ENCODE measurements at regions not wholly inside any gene's neighbourhood (a gene's known extent, or its start where the extent isn't known, plus 50 kb on each side); places are given as distances from the start of the nearest gene placed in this dataset.

DNA sequence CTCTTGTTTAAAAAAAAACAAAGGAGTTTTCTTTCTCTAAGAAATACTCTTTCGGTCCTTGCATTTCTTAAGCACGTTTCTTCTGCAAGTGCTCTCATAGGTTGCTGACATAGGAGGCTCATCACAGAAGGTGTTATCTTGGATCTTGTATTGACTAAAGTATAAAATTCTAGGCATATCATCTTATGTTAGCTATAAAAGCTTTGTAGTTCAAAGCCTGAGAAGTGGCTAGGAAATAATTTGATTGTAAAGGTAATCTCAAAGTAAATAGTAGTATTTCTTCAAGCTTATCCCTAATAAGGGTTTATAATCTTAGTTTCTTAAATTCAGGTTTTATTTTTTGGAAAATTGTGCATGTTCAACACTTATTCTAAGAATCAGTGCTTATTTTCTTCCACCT lies 778.9 kb downstream of the TMTC2 start:
- H3K4me3 ChIP-seq (ENCODE audit: control insufficient read depth in 2 of 3, extremely low read depth in 1 of 3, insufficient read depth in 2 of 3, low read depth in 1 of 3, low read length in 3 of 3) = no peak overlapping the region
- H3K79me2 ChIP-seq (ENCODE audit: control insufficient read depth, insufficient read depth, low read length) = no peaks in the 10 kb centered on the region
- no peak for TF ChIP-seq CTCF (optimal IDR thresholded peaks at IDR 0.05 in 1 of 3, IDR thresholded peaks at IDR 0.05 in 1 of 3, conservative IDR thresholded peaks at IDR 0.05 in 1 of 3; ENCODE audit: extremely low read depth in 1 of 3, insufficient read depth in 2 of 3, low read length in 3 of 3)
- no peak for TF ChIP-seq EZH2 (IDR thresholded peaks at IDR 0.05; ENCODE audit: low read length)
- H3K9me1 ChIP-seq (ENCODE audit: control insufficient read depth, extremely low read depth, insufficient read depth, low read length) = no peaks in the 10 kb centered on the region
- dilution Hi-C loops (cut with MboI; ENCODE audit: extremely low pct_ligation_motif_present, low sequenced_read_pairs) = no loop called here
- no peaks in the 10 kb centered on the region for H3K27me3 ChIP-seq (ENCODE audit: control insufficient read depth, extremely low read depth, insufficient read depth, low read length)
- H3K4me2 ChIP-seq (ENCODE audit: control insufficient read depth, extremely low read depth, insufficient read depth, low read depth, low read length) = no peak overlapping the region
- H3K9ac ChIP-seq (ENCODE audit: control insufficient read depth, extremely low read depth, insufficient read depth, low read length) = no peak overlapping the region
- FAIRE-seq = no peak
- H2AFZ ChIP-seq (ENCODE audit: control insufficient read depth, low read length) = peak overlapping the region; percentile 50
- H3K27ac ChIP-seq (ENCODE audit: control insufficient read depth, insufficient read depth, low read length) = no peak overlapping the region
- no peaks in the 10 kb centered on the region for H3K4me1 ChIP-seq (ENCODE audit: control insufficient read depth, extremely low read depth, insufficient read depth, low read length)
- no peaks in the 10 kb centered on the region for H3K36me3 ChIP-seq (ENCODE audit: control insufficient read depth in 2 of 2, extremely low read depth in 1 of 2, insufficient read depth in 2 of 2, low read length in 2 of 2)
- H3K9me3 ChIP-seq (ENCODE audit: control insufficient read depth, low read depth, low read length) = no peaks in the 10 kb centered on the region
- H4K20me1 ChIP-seq (ENCODE audit: control insufficient read depth, extremely low read depth, insufficient read depth, low read length) = no peaks in the 10 kb centered on the region
- no peak for DNase-seq (ENCODE audit: low read depth, low spot score)

DNA sequence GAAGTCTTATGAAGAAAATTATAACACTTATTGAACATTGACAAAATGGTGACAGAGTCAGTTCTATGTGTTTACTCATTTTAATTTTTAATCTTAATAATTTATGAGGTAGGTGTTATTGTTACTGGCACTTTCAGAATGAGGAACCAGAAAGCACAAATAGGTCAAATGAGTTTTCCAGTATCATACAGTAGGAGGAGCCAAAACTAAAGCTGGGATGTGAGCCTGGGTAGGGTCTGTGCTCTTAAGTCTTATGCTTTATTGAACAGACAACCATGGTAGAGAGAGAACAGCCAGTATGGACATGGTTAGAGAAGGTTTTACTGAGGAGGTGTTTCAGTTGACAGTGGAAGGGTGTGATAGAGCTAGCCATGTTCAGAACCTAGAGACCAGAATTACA lies 775.7 kb downstream of the TMTC2 start:
- no peak overlapping the region for H3K9ac ChIP-seq (ENCODE audit: control insufficient read depth, extremely low read depth, insufficient read depth, low read length)
- peak in 1 of 3 experiments; percentile 18 for TF ChIP-seq CTCF (optimal IDR thresholded peaks at IDR 0.05 in 1 of 3, IDR thresholded peaks at IDR 0.05 in 1 of 3, conservative IDR thresholded peaks at IDR 0.05 in 1 of 3; ENCODE audit: extremely low read depth in 1 of 3, insufficient read depth in 2 of 3, low read length in 3 of 3)
- no peak for TF ChIP-seq EZH2 (IDR thresholded peaks at IDR 0.05; ENCODE audit: low read length)
- H2AFZ ChIP-seq (ENCODE audit: control insufficient read depth, low read length) = no peak overlapping the region
- no peaks in the 10 kb centered on the region for H3K27me3 ChIP-seq (ENCODE audit: control insufficient read depth, extremely low read depth, insufficient read depth, low read length)
- no peaks in the 10 kb centered on the region for H3K4me1 ChIP-seq (ENCODE audit: control insufficient read depth, extremely low read depth, insufficient read depth, low read length)
- H3K4me3 ChIP-seq (ENCODE audit: control insufficient read depth in 2 of 3, extremely low read depth in 1 of 3, insufficient read depth in 2 of 3, low read depth in 1 of 3, low read length in 3 of 3) = no peak overlapping the region
- no peaks in the 10 kb centered on the region for H3K9me1 ChIP-seq (ENCODE audit: control insufficient read depth, extremely low read depth, insufficient read depth, low read length)
- DNase-seq (ENCODE audit: low read depth, low spot score) = no peak
- no peak overlapping the region for H3K4me2 ChIP-seq (ENCODE audit: control insufficient read depth, extremely low read depth, insufficient read depth, low read depth, low read length)
- dilution Hi-C loops (cut with MboI; ENCODE audit: extremely low pct_ligation_motif_present, low sequenced_read_pairs) = no loop called here
- no peak overlapping the region for H3K27ac ChIP-seq (ENCODE audit: control insufficient read depth, insufficient read depth, low read length)
- no peaks in the 10 kb centered on the region for H3K9me3 ChIP-seq (ENCODE audit: control insufficient read depth, low read depth, low read length)
- H3K79me2 ChIP-seq (ENCODE audit: control insufficient read depth, insufficient read depth, low read length) = no peaks in the 10 kb centered on the region
- no peaks in the 10 kb centered on the region for H3K36me3 ChIP-seq (ENCODE audit: control insufficient read depth in 2 of 2, extremely low read depth in 1 of 2, insufficient read depth in 2 of 2, low read length in 2 of 2)
- no peak for FAIRE-seq
- H4K20me1 ChIP-seq (ENCODE audit: control insufficient read depth, extremely low read depth, insufficient read depth, low read length) = no peaks in the 10 kb centered on the region

Data from keratinocyte (primary cell).